SK-N-MC (cell line): ENCODE measurements at regions not wholly inside any gene's neighbourhood (a gene's known extent, or its start where the extent isn't known, plus 50 kb on each side); places are given as distances from the start of the nearest gene placed in this dataset.
"Not testable (repeated sequence)": the region's sequence is repeated elsewhere in the genome, so short reads cannot be mapped to it uniquely, and the experiment has no call there.

ENCODE experiments used
- DNase-seq: peaks from one replicate; pipeline ENCODE4 v3.0.0-alpha.2; 2011; ENCODE audit warnings: low read depth, low spot score
- H3K27ac ChIP-seq: fragments of 200-600 bp; sonication (generic); 2 replicates; pipeline ENCODE4 v1.5.1; 2016; ENCODE audit warnings: mixed run types
- H3K36me3 ChIP-seq: fragments of 200-600 bp; sonication (generic); 2 replicates; pipeline ENCODE4 v1.6.1; 2017; ENCODE audit warnings: antibody characterized with exemption, low read length, mixed read lengths; ENCODE audit not compliant: insufficient read depth
- H3K4me3 ChIP-seq: fragments of 200-600 bp; sonication (generic); 2 replicates; pipeline ENCODE4 v1.5.1; 2016
- H3K9ac ChIP-seq: fragments of 200-600 bp; sonication (generic); 2 replicates; pipeline ENCODE4 v1.8.0; 2017; ENCODE audit warnings: mixed run types, mixed read lengths; ENCODE audit not compliant: insufficient read length
- H3K9me3 ChIP-seq: fragments of 200-600 bp; sonication (generic); 2 replicates; pipeline ENCODE4 v1.6.1; 2017; ENCODE audit warnings: low read depth, mild to moderate bottlenecking, antibody characterized with exemption, low read length, moderate library complexity, mixed read lengths
- EZH2 ChIP-seq: fragments of 200-600 bp; sonication (generic); IDR thresholded peaks from one replicate; pipeline ENCODE4 v1.6.1; 2017; ENCODE audit warnings: antibody characterized with exemption
- FOXP2 ChIP-seq: optimal IDR thresholded peaks from 2 replicates; pipeline ENCODE3; 2011; ENCODE audit warnings: mild to moderate bottlenecking, moderate library complexity; ENCODE audit not compliant: insufficient read depth; ENCODE audit errors: extremely low read length, control extremely low read depth
- POLR2AphosphoS5 ChIP-seq: IDR thresholded peaks from 2 replicates; pipeline ENCODE4 v1.6.1; 2012; ENCODE audit warnings: mild to moderate bottlenecking, low read depth, low read length, borderline replicate concordance

DNA sequence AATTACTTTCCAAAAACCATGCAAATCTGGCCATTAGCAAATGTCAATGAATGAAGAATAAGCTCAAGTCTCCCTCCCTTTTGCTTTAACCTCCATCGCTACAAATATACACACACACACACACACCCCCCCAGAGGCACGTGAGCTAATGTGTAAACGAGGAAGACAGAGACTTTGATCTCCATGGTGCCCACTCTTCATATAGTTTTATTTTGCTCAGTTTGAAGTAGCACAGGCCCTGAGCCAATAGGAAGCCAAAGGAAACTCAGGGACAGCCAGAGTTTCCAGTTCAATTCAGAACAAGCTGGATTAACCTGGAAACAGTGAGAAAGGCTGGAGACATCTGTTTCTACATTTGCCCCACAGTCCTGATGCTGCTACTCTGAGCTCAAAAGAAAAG, 248.4 kb upstream of the MEIS1 start:
- Histone ChIP-seq H3K27ac (no peak overlapping the region), H3K4me3 (no peak overlapping the region), H3K36me3 (no peaks in the 10 kb centered on the region), H3K9me3 (0 out of 2 replicates have a peak, but pooled peaks cover 2% of the 10 kb centered on the region), H3K9ac (no peak overlapping the region)
- DNase-seq: no peak
- TF ChIP-seq POLR2AphosphoS5: no peak
- no peak for TF ChIP-seq FOXP2
- TF ChIP-seq EZH2: no peak

DNA sequence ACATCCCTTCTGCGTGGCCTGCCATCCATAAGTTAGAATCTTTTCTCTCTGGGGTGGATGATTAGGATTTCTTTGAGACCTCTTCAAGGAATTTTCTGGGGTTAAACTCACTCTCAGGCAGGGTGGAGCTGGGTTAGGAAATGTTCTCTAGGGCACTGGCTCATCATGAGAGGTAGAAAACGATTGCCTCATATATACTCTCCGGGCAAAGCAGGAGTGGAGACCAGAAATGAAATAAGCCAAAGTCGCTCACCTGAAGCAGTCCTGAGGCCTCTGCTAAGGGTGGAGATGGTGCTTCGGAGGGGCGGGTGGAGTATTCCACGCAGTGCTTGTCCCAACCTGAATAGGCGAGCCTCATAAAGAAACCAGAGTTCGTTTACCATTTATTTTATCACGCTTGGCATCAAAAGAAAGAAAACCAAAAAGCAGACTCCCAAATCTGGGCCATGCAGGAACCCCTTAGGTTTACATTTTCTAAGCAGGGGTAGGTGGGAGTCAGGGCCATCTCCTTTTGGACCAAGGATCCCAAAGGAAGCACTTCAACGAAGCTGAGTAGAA, 249.3 kb upstream of the MEIS1 start:
- TF ChIP-seq POLR2AphosphoS5 (no peak), EZH2 (no peak)
- H3K27ac ChIP-seq: no peak overlapping the region
- no peak overlapping the region for H3K4me3 ChIP-seq
- no peak overlapping the region for H3K9ac ChIP-seq
- 0 out of 2 replicates have a peak, but pooled peaks cover 2% of the 10 kb centered on the region for H3K9me3 ChIP-seq
- no peak for DNase-seq
- no peaks in the 10 kb centered on the region for H3K36me3 ChIP-seq

DNA sequence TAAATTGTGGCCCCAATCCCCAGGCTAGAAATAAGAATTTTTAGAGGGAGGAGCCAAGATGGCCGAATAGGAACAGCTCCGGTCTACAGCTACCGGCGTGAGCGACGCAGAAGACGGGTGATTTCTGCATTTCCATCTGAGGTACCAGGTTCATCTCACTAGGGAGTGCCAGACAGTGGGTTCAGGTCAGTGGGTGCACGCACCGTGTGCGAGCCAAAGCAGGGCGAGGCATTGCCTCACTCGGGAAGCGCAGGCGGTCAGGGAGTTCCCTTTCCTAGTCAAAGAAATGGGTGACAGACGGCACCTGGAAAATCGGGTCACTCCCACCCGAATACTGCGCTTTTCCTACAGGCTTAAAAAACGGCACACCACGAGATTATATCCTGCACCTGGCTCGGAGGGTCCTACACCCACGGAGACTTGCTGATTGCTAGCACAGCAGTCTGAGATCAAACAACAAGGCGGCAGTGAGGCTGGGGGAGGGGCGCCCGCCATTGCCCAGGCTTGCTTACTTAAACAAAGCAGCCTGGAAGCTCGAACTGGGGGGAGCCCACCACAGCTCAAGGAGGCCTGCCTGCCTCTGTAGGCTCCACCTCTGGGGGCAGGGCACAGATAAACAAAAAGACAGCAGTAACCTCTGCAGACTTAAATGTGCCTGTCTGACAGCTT, 257.7 kb upstream of the MEIS1 start:
- not testable (repeated sequence) for H3K27ac ChIP-seq, H3K4me3 ChIP-seq, H3K9ac ChIP-seq, DNase-seq, H3K36me3 ChIP-seq, H3K9me3 ChIP-seq

DNA sequence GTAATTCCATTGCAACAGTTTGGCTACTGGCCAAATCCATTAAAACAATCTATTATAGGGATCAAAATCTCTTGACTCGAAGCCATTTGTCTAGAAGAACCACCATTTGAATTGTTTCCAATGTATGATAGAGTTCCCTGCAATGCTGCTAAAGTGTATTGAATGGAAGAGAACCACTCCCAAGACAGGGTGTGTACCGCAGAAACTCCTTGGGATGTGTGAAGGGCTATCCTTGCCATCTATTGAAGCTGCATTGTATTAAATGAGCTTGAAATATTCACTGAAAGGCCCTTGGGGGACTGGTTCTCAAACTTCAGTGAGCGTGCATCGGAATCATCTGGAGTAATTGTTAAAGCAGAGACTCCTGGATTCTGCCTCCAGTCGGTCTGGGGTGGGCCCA, 260.4 kb upstream of the MEIS1 start:
- no peak overlapping the region for H3K9ac ChIP-seq
- H3K4me3 ChIP-seq: no peak overlapping the region
- H3K9me3 ChIP-seq: no peaks in the 10 kb centered on the region
- DNase-seq: no peak
- no peak overlapping the region for H3K27ac ChIP-seq
- H3K36me3 ChIP-seq: no peaks in the 10 kb centered on the region
- TF ChIP-seq POLR2AphosphoS5 (no peak), EZH2 (no peak), FOXP2 (no peak)

DNA sequence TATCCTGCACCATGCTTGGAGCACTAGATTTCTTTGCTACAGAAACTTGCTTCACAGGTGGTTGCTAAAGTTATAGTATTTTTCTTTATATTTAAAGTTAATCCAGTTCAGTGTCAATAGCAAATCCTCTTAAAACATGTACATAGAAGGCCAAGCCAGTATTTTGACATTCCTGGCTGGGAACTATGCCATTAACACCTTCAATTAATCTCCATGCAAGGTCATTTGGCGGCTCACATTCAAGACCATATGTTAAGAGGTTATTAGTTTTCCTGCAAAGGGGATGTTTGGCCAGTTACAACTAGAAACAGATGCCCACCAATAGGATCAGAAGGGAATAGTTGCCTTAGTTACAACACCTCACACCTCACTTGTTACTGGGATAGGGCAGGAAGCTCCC, 261.3 kb upstream of the MEIS1 start:
- no peaks in the 10 kb centered on the region for H3K36me3 ChIP-seq
- no peak for DNase-seq

DNA sequence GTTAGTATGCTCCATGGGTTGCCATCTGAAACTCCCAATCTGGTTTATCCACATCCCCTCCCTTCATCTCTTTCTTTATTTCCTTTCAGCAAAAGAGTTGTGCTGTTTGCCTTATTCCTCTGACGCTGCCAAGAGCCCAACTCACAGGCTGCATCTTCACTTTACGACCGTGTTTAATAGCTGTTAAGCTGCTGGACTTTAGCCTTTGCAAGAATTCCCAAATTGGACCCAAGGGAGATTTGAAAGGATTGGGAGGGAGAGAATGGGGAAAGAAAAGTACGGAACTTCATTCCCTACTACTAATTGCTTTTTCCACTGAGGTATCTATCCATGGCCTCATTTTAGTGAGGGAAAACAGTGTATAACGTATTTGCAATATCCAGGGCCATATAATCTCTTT, 263.4 kb upstream of the MEIS1 start:
- no peak for TF ChIP-seq EZH2
- no peak for TF ChIP-seq POLR2AphosphoS5
- no peak for TF ChIP-seq FOXP2
- no peak for DNase-seq
- no peaks in the 10 kb centered on the region for H3K36me3 ChIP-seq
- H3K27ac ChIP-seq: no peak overlapping the region
- no peak overlapping the region for H3K9ac ChIP-seq
- no peaks in the 10 kb centered on the region for H3K9me3 ChIP-seq
- H3K4me3 ChIP-seq: no peak overlapping the region

More for the DNA sequence above, 261.3 kb upstream of the MEIS1 start:
- no peaks in the 10 kb centered on the region for H3K9me3 ChIP-seq
- TF ChIP-seq EZH2 (no peak), FOXP2 (no peak), POLR2AphosphoS5 (no peak)
- no peak overlapping the region for H3K27ac ChIP-seq
- no peak overlapping the region for H3K9ac ChIP-seq
- H3K4me3 ChIP-seq: no peak overlapping the region

- no peaks in the 10 kb centered on the region for H3K9me3 ChIP-seq
- DNase-seq: no peak
These were observed 264.1 kb upstream of the MEIS1 start for GRCh38 chr2:66170744-66171330.

GRCh38 chr2:66169076-66169475, 265.8 kb upstream of the MEIS1 start:
- DNase-seq: no peak
- H3K36me3 ChIP-seq: no peaks in the 10 kb centered on the region
- H3K4me3 ChIP-seq: no peak overlapping the region

More at GRCh38 chr2:66170744-66171330, 264.1 kb upstream of the MEIS1 start:
- H3K9ac ChIP-seq: no peak overlapping the region
- H3K27ac ChIP-seq: no peak overlapping the region
- H3K36me3 ChIP-seq: no peaks in the 10 kb centered on the region
- no peak for TF ChIP-seq POLR2AphosphoS5
- TF ChIP-seq FOXP2: no peak
- TF ChIP-seq EZH2: no peak
- H3K4me3 ChIP-seq: no peak overlapping the region

GRCh38 chr2:66164470-66164869, 270.5 kb upstream of the MEIS1 start:
- Histone ChIP-seq H3K9ac (no peak overlapping the region), H3K9me3 (no peaks in the 10 kb centered on the region), H3K4me3 (no peak overlapping the region), H3K27ac (no peak overlapping the region), H3K36me3 (no peaks in the 10 kb centered on the region)
- no peak for TF ChIP-seq EZH2
- TF ChIP-seq FOXP2: no peak
- no peak for TF ChIP-seq POLR2AphosphoS5
- DNase-seq: no peak

More at GRCh38 chr2:66169076-66169475, 265.8 kb upstream of the MEIS1 start:
- H3K9me3 ChIP-seq: no peaks in the 10 kb centered on the region
- H3K9ac ChIP-seq: no peak overlapping the region
- no peak overlapping the region for H3K27ac ChIP-seq
- TF ChIP-seq POLR2AphosphoS5 (no peak), EZH2 (no peak), FOXP2 (no peak)
